ENCODE measurements at regions not wholly inside any gene's neighbourhood (a gene's known extent, or its start where the extent isn't known, plus 50 kb on each side); places are given as distances from the start of the nearest gene placed in this dataset.

- TF ChIP-seq ATF6 (CRISPR knock-in tag; IDR thresholded peaks at IDR 0.05) (no peak), MXD4 (CRISPR knock-in tag; IDR thresholded peaks at IDR 0.05; ENCODE audit: borderline replicate concordance) (no peak), NR3C1 (CRISPR knock-in tag; conservative IDR thresholded peaks at IDR 0.05; ENCODE audit: low read depth) (no peak), ZNF138 (CRISPR knock-in tag; conservative IDR thresholded peaks at IDR 0.05) (no peak), CTCF (IDR thresholded peaks at IDR 0.05) (no peak), AFF4 (CRISPR knock-in tag; IDR thresholded peaks at IDR 0.05; ENCODE audit: borderline replicate concordance) (no peak), TP53 (CRISPR knock-in tag; IDR thresholded peaks at IDR 0.05) (no peak), MLX (CRISPR knock-in tag; IDR thresholded peaks at IDR 0.05) (no peak)
Observed at GRCh38 chr10:3889961-3890522, 105.0 kb upstream of the KLF6 start.
